ENCODE measurements at regions not wholly inside any gene's neighbourhood (a gene's known extent, or its start where the extent isn't known, plus 50 kb on each side); places are given as distances from the start of the nearest gene placed in this dataset.

DNA sequence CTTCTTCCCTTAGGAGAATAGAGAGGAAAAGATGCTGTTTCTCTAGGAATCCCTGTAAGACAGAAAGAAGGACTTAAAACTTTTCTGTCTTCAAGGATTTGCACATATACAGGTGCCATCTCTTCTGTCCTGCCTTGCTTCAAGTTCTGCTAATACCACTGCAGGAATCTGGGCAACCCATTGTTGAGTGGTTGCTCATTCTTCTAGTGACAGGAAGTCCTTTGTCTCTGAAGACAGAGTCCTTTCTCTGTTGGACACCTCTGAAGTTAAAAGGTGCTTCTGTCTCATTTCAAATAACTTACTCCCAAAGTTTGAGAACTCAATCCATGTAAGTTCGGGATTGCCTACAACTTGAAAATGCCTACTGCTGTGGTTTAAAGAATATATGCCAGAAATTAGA, 114.4 kb upstream of the TMTC4 start:
- Histone ChIP-seq H3K27me3 (ENCODE audit: control insufficient read depth in 4 of 4, insufficient read depth in 4 of 4, low read length in 3 of 4) (no peaks in the 10 kb centered on the region), H3K27ac (ENCODE audit: low read depth in 1 of 2, low read length in 2 of 2) (no peak overlapping the region), H3K4me1 (ENCODE audit: control insufficient read depth in 4 of 4, insufficient read depth in 4 of 4, low read length in 3 of 4) (no peaks in the 10 kb centered on the region), H3K9ac (ENCODE audit: low read depth in 1 of 2, low read length in 2 of 2) (no peak overlapping the region), H3K36me3 (ENCODE audit: control insufficient read depth in 4 of 4, insufficient read depth in 3 of 4, low read depth in 1 of 4, low read length in 3 of 4) (no peaks in the 10 kb centered on the region), H3K4me3 (ENCODE audit: low read depth in 1 of 3, low read length in 3 of 3) (no peak overlapping the region), H3K9me3 (ENCODE audit: control insufficient read depth in 4 of 4, low read length in 3 of 4) (peaks cover 0 to 8% (median 2%) of the 10 kb centered on the region in 4 donors)
- 85% methylated on average over 1 of the region's 1 CpG for WGBS
- no peak for DNase-seq (ENCODE audit: low spot score)
- TF ChIP-seq, protein P1, sequence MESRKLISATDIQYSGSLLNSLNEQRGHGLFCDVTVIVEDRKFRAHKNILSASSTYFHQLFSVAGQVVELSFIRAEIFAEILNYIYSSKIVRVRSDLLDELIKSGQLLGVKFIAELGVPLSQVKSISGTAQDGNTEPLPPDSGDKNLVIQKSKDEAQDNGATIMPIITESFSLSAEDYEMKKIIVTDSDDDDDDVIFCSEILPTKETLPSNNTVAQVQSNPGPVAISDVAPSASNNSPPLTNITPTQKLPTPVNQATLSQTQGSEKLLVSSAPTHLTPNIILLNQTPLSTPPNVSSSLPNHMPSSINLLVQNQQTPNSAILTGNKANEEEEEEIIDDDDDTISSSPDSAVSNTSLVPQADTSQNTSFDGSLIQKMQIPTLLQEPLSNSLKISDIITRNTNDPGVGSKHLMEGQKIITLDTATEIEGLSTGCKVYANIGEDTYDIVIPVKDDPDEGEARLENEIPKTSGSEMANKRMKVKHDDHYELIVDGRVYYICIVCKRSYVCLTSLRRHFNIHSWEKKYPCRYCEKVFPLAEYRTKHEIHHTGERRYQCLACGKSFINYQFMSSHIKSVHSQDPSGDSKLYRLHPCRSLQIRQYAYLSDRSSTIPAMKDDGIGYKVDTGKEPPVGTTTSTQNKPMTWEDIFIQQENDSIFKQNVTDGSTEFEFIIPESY (IDR thresholded peaks at IDR 0.05) = no peak
- no peak for TF ChIP-seq FOXA1 (IDR thresholded peaks at IDR 0.05)
- TF ChIP-seq, protein P2, sequence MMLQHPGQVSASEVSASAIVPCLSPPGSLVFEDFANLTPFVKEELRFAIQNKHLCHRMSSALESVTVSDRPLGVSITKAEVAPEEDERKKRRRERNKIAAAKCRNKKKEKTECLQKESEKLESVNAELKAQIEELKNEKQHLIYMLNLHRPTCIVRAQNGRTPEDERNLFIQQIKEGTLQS (IDR thresholded peaks at IDR 0.05) = no peak
- no peak for TF ChIP-seq HNF4A (conservative IDR thresholded peaks at IDR 0.05)
- TF ChIP-seq, protein P3, sequence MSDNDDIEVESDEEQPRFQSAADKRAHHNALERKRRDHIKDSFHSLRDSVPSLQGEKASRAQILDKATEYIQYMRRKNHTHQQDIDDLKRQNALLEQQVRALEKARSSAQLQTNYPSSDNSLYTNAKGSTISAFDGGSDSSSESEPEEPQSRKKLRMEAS (IDR thresholded peaks at IDR 0.05) = no peak
- no peak for TF ChIP-seq HNF4G (IDR thresholded peaks at IDR 0.05)

DNA sequence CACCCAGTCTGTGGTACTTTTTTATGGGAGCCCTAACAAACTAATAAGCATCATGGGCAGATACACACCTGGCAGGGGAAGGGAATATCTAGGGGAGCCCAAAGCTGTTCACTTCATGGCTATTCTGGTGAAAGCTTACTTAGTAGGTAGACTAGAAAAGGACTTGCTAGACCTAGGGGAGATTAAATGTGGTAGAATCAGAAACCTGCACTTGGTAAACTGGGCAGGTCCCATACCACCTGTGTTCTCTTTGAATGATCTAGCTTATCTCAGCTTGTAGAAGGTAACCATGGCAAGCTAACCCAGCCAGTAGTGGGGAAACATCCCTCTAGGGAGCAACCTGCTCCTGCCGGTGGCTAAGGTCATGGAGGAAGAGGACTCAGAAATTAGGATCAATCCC, 113.9 kb upstream of the TMTC4 start:
- Histone ChIP-seq H3K27me3 (ENCODE audit: control insufficient read depth in 4 of 4, insufficient read depth in 4 of 4, low read length in 3 of 4) (no peaks in the 10 kb centered on the region), H3K9me3 (ENCODE audit: control insufficient read depth in 4 of 4, low read length in 3 of 4) (peaks cover 0 to 5% (median 2%) of the 10 kb centered on the region in 4 donors), H3K36me3 (ENCODE audit: control insufficient read depth in 4 of 4, insufficient read depth in 3 of 4, low read depth in 1 of 4, low read length in 3 of 4) (no peaks in the 10 kb centered on the region), H3K27ac (ENCODE audit: low read depth in 1 of 2, low read length in 2 of 2) (no peak overlapping the region), H3K4me3 (ENCODE audit: low read depth in 1 of 3, low read length in 3 of 3) (no peak overlapping the region), H3K4me1 (ENCODE audit: control insufficient read depth in 4 of 4, insufficient read depth in 4 of 4, low read length in 3 of 4) (no peaks in the 10 kb centered on the region), H3K9ac (ENCODE audit: low read depth in 1 of 2, low read length in 2 of 2) (no peak overlapping the region)
- TF ChIP-seq JUND (IDR thresholded peaks at IDR 0.05) (no peak), FOXA1 (IDR thresholded peaks at IDR 0.05) (no peak), EGR1 (IDR thresholded peaks at IDR 0.05; ENCODE audit: low read depth in 2 of 2) (no peak), NR2F2 (IDR thresholded peaks at IDR 0.05) (no peak), HNF4G (IDR thresholded peaks at IDR 0.05) (no peak), YY1 (IDR thresholded peaks at IDR 0.05) (no peak), CTCF (IDR thresholded peaks at IDR 0.05; ENCODE audit: low read depth, low read length, missing input control) (no peak), RXRA (IDR thresholded peaks at IDR 0.05) (no peak), HNF4A (conservative IDR thresholded peaks at IDR 0.05) (no peak), SP1 (IDR thresholded peaks at IDR 0.05) (no peak), FOXA2 (IDR thresholded peaks at IDR 0.05) (no peak), RAD21 (IDR thresholded peaks at IDR 0.05) (no peak)
- TF ChIP-seq, protein P2 (IDR thresholded peaks at IDR 0.05) = no peak
- TF ChIP-seq, protein P1 (IDR thresholded peaks at IDR 0.05) = no peak
- TF ChIP-seq, protein P3 (IDR thresholded peaks at IDR 0.05) = no peak
- WGBS = 77% methylated on average over 1 of the region's 1 CpG
- DNase-seq (ENCODE audit: low spot score) = no peak

All from liver (tissue), 8 donors.